ENCODE measurements at regions not wholly inside any gene's neighbourhood (a gene's known extent, or its start where the extent isn't known, plus 50 kb on each side); places are given as distances from the start of the nearest gene placed in this dataset.
A peak's percentile ranks its signal among the peaks of the same experiment; 100 is the strongest.

- Histone ChIP-seq H3K9me3 (ENCODE audit: low read depth) (no peaks in the 10 kb centered on the region), H3F3A (ENCODE audit: insufficient read depth) (no peaks in the 10 kb centered on the region), H3K9ac (no peak overlapping the region), H3K36me3 (ENCODE audit: low read depth) (no peaks in the 10 kb centered on the region), H3K27me3 (replicated peaks; ENCODE audit: insufficient read depth) (no peaks in the 10 kb centered on the region), H3K9me2 (ENCODE audit: insufficient read depth) (no peaks in the 10 kb centered on the region), H3K4me1 (ENCODE audit: insufficient read depth) (no peaks in the 10 kb centered on the region), H4K20me1 (ENCODE audit: insufficient read depth) (no peaks in the 10 kb centered on the region), H2AFZ (no peak overlapping the region), H3K27ac (no peak overlapping the region), H3K4me2 (ENCODE audit: unreplicated experiment) (no peak overlapping the region), H3K79me2 (ENCODE audit: insufficient read depth) (no peaks in the 10 kb centered on the region), H3K4me3 (no peak overlapping the region)
- no peak for TF ChIP-seq EZH2phosphoT487 (IDR thresholded peaks at IDR 0.05; ENCODE audit: insufficient read depth, low read depth)
- no peak for TF ChIP-seq EZH2 (IDR thresholded peaks at IDR 0.05; ENCODE audit: insufficient read depth, poor library complexity, severe bottlenecking)
- no peak for DNase-seq
- 84 to 97% methylated on average over 1 of the region's 1 CpG for WGBS, 2 experiments (ENCODE audit: low coverage in 1 of 2, low lambda C conversion rate in 2 of 2, missing lambda C conversion rate in 2 of 2)
- in situ Hi-C loops (cut with MboI), result no loop called here
Measured at GRCh38 chr9:13690595-13690994, 411.1 kb upstream of the MPDZ start.

- Histone ChIP-seq H3K79me2 (ENCODE audit: insufficient read depth) (no peaks in the 10 kb centered on the region), H3K27me3 (replicated peaks; ENCODE audit: insufficient read depth) (no peaks in the 10 kb centered on the region), H3K4me1 (ENCODE audit: insufficient read depth) (no peaks in the 10 kb centered on the region), H2AFZ (no peak overlapping the region), H3K4me3 (no peak overlapping the region), H3K9me3 (ENCODE audit: low read depth) (no peaks in the 10 kb centered on the region), H3K9ac (no peak overlapping the region), H3K4me2 (ENCODE audit: unreplicated experiment) (no peak overlapping the region), H4K20me1 (ENCODE audit: insufficient read depth) (no peaks in the 10 kb centered on the region), H3K27ac (no peak overlapping the region), H3F3A (ENCODE audit: insufficient read depth) (no peaks in the 10 kb centered on the region), H3K9me2 (ENCODE audit: insufficient read depth) (no peaks in the 10 kb centered on the region), H3K36me3 (ENCODE audit: low read depth) (no peaks in the 10 kb centered on the region)
- WGBS, 2 experiments (ENCODE audit: low coverage in 1 of 2, low lambda C conversion rate in 2 of 2, missing lambda C conversion rate in 2 of 2), result 50 to 51% methylated on average over 2 of the region's 2 CpGs
- no peak for TF ChIP-seq EZH2 (IDR thresholded peaks at IDR 0.05; ENCODE audit: insufficient read depth, poor library complexity, severe bottlenecking)
- no peak for TF ChIP-seq EZH2phosphoT487 (IDR thresholded peaks at IDR 0.05; ENCODE audit: insufficient read depth, low read depth)
- DNase-seq, result no peak
- in situ Hi-C loops (cut with MboI), result no loop called here
Measured at GRCh38 chr9:13689925-13690324, 410.4 kb upstream of the MPDZ start.

- Histone ChIP-seq H2AFZ (no peak overlapping the region), H3K4me1 (ENCODE audit: insufficient read depth) (no peaks in the 10 kb centered on the region), H4K20me1 (ENCODE audit: insufficient read depth) (no peaks in the 10 kb centered on the region), H3K9me2 (ENCODE audit: insufficient read depth) (no peaks in the 10 kb centered on the region), H3K4me3 (no peak overlapping the region), H3K27ac (no peak overlapping the region), H3K9me3 (ENCODE audit: low read depth) (no peaks in the 10 kb centered on the region), H3K4me2 (ENCODE audit: unreplicated experiment) (no peak overlapping the region), H3F3A (ENCODE audit: insufficient read depth) (no peaks in the 10 kb centered on the region), H3K27me3 (replicated peaks; ENCODE audit: insufficient read depth) (no peaks in the 10 kb centered on the region), H3K36me3 (ENCODE audit: low read depth) (no peaks in the 10 kb centered on the region), H3K9ac (no peak overlapping the region), H3K79me2 (ENCODE audit: insufficient read depth) (no peaks in the 10 kb centered on the region)
- in situ Hi-C loops (cut with MboI), result no loop called here
- TF ChIP-seq EZH2phosphoT487 (IDR thresholded peaks at IDR 0.05; ENCODE audit: insufficient read depth, low read depth) (no peak), EZH2 (IDR thresholded peaks at IDR 0.05; ENCODE audit: insufficient read depth, poor library complexity, severe bottlenecking) (no peak)
- peak; percentile 20 for DNase-seq
- 32 to 56% methylated on average over 1 of the region's 1 CpG for WGBS, 2 experiments (ENCODE audit: low coverage in 1 of 2, low lambda C conversion rate in 2 of 2, missing lambda C conversion rate in 2 of 2)
Measured at GRCh38 chr9:13688990-13689600, 409.6 kb upstream of the MPDZ start.

- H3K9me2 ChIP-seq (ENCODE audit: insufficient read depth), result no peaks in the 10 kb centered on the region
- DNase-seq, result no peak
- no peaks in the 10 kb centered on the region for H3K79me2 ChIP-seq (ENCODE audit: insufficient read depth)
- no peak for TF ChIP-seq EZH2phosphoT487 (IDR thresholded peaks at IDR 0.05; ENCODE audit: insufficient read depth, low read depth)
- no peak for TF ChIP-seq EZH2 (IDR thresholded peaks at IDR 0.05; ENCODE audit: insufficient read depth, poor library complexity, severe bottlenecking)
- WGBS, 2 experiments (ENCODE audit: low coverage in 1 of 2, low lambda C conversion rate in 2 of 2, missing lambda C conversion rate in 2 of 2), result 50 to 53% methylated on average over 4 of the region's 4 CpGs
- no peaks in the 10 kb centered on the region for H3K36me3 ChIP-seq (ENCODE audit: low read depth)
- H3K27ac ChIP-seq, result no peak overlapping the region
- no peaks in the 10 kb centered on the region for H3F3A ChIP-seq (ENCODE audit: insufficient read depth)
- H4K20me1 ChIP-seq (ENCODE audit: insufficient read depth), result no peaks in the 10 kb centered on the region
- no peak overlapping the region for H3K4me2 ChIP-seq (ENCODE audit: unreplicated experiment)
- no peak overlapping the region for H3K4me3 ChIP-seq
- no peaks in the 10 kb centered on the region for H3K4me1 ChIP-seq (ENCODE audit: insufficient read depth)
- in situ Hi-C loops (cut with MboI), result no loop called here
- H3K9ac ChIP-seq, result no peak overlapping the region
- no peaks in the 10 kb centered on the region for H3K9me3 ChIP-seq (ENCODE audit: low read depth)
- H2AFZ ChIP-seq, result no peak overlapping the region
- H3K27me3 ChIP-seq (replicated peaks; ENCODE audit: insufficient read depth), result no peaks in the 10 kb centered on the region
Measured at GRCh38 chr9:13688223-13688989, 408.9 kb upstream of the MPDZ start.

Measured in GM23248 (cell line).